IPS DF 6.9 (cell line): ENCODE measurements at regions not wholly inside any gene's neighbourhood (a gene's known extent, or its start where the extent isn't known, plus 50 kb on each side); places are given as distances from the start of the nearest gene placed in this dataset.
"Not testable (repeated sequence)": the region's sequence is repeated elsewhere in the genome, so short reads cannot be mapped to it uniquely, and the experiment has no call there.

Experiments
- DNase-seq: peaks from one replicate; pipeline ENCODE4 v3.0.0-alpha.2; 2013; ENCODE audit warnings: low read depth, low spot score
- H3K27ac ChIP-seq: one replicate; pipeline ENCODE4 v1.5.1; 2013; ENCODE audit warnings: low read length, control low read depth
- H3K27me3 ChIP-seq: 2 replicates; pipeline ENCODE4 v1.6.1; 2013; ENCODE audit warnings: mild to moderate bottlenecking, low read length; ENCODE audit not compliant: control insufficient read depth, insufficient read depth
- H3K36me3 ChIP-seq: 2 replicates; pipeline ENCODE4 v1.6.1; 2013; ENCODE audit warnings: low read length; ENCODE audit not compliant: control insufficient read depth, insufficient read depth
- H3K4me1 ChIP-seq: 2 replicates; pipeline ENCODE4 v1.6.1; 2013; ENCODE audit warnings: low read length; ENCODE audit not compliant: control insufficient read depth, insufficient read depth
- H3K4me3 ChIP-seq: 2 replicates; pipeline ENCODE4 v1.5.1; 2013; ENCODE audit warnings: mild to moderate bottlenecking, low read length
- H3K9me3 ChIP-seq: 2 replicates; pipeline ENCODE4 v1.6.1; 2013; ENCODE audit warnings: low read length, inconsistent platforms; ENCODE audit not compliant: control insufficient read depth, insufficient read depth
- WGBS: extraction: QIAGEN DNeasy Blood & Tissue Kit; methylation state at CpG from one replicate; pipeline ENCODE4 v1.1.7; 2013; ENCODE audit warnings: mixed read lengths, missing lambda C conversion rate; ENCODE audit not compliant: insufficient read length, insufficient coverage; 5-methylcytosine and 5-hydroxymethylcytosine counted together

- Histone ChIP-seq H3K9me3 (no peaks in the 10 kb centered on the region), H3K27me3 (no peaks in the 10 kb centered on the region), H3K27ac (no peak overlapping the region), H3K4me1 (no peaks in the 10 kb centered on the region), H3K4me3 (no peak overlapping the region), H3K36me3 (no peaks in the 10 kb centered on the region)
- DNase-seq, result no peak
Measured at GRCh38 chr13:79191501-79191900, 214.6 kb downstream of the RBM26 start.

GRCh38 chr13:79190932-79191331 is 215.1 kb downstream of the RBM26 start:
- Histone ChIP-seq H3K27me3 (no peaks in the 10 kb centered on the region), H3K9me3 (no peaks in the 10 kb centered on the region), H3K4me1 (no peaks in the 10 kb centered on the region), H3K36me3 (no peaks in the 10 kb centered on the region), H3K27ac (no peak overlapping the region), H3K4me3 (no peak overlapping the region)
- DNase-seq, result no peak
- WGBS, result no CpG with 5 or more reads among the region's 2 CpGs

DNA sequence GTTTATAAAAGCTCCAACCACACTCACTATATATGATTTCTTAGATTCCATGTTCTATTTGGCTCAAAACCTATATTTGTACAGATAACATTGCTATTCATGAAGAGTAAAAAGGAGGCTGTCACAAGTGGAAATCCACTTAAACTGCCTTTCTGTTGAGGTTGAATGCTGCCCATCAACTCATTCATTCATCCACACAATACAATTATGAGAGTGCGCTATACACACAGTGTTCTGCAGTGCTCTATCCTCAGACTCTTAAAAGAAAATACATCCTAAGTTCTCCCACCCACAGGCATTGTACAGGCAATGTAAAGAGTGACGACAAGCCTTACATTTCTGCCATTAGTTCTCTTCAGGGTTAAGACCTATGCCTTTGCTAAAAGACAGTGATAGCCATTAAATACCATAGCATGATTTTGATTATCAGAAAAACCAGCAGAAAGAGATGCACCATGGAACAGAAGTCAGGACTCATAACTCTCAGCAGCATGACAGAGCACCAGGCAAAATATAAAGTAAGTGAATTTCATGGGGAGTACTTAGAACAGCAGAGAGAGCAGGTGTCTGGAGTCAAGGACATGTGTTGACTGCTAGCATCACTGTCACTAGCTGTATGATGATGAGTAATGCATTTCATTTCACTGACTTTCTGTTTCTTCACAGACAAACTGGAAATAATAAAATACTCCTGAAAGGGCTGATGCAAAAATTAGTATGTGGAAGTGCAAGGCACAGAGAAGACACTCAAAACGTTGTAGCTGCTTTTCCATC is 218.0 kb downstream of the RBM26 start:
- no CpG with 5 or more reads among the region's 3 CpGs for WGBS
- Histone ChIP-seq H3K36me3 (no peaks in the 10 kb centered on the region), H3K9me3 (no peaks in the 10 kb centered on the region), H3K4me3 (no peak overlapping the region), H3K27ac (no peak overlapping the region), H3K4me1 (no peaks in the 10 kb centered on the region), H3K27me3 (no peaks in the 10 kb centered on the region)
- no peak for DNase-seq

DNA sequence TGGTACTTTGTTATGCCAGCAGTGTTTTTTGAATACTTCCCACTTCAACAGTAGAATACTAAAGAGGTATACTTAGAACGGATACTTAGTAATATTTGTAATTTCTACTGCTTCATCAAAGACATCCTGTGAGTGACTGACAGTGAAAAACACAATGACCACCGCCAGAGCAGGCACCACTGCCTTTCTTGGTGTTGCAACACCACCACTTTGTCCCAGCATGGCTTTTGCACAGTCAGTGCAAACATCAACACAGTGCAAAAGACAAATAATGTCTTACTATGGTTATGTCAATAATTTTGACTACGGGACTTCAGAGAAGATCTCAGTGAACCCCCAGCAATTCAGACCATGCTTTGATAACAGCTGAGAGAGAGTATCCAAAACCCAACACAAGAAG is 220.5 kb downstream of the RBM26 start:
- H3K27ac ChIP-seq, result no peak overlapping the region
- DNase-seq, result no peak
- H3K36me3 ChIP-seq, result no peaks in the 10 kb centered on the region
- H3K4me3 ChIP-seq, result no peak overlapping the region
- no peaks in the 10 kb centered on the region for H3K4me1 ChIP-seq
- no peaks in the 10 kb centered on the region for H3K9me3 ChIP-seq
- no peaks in the 10 kb centered on the region for H3K27me3 ChIP-seq
- WGBS, result no CpG with 5 or more reads among the region's 3 CpGs

DNA sequence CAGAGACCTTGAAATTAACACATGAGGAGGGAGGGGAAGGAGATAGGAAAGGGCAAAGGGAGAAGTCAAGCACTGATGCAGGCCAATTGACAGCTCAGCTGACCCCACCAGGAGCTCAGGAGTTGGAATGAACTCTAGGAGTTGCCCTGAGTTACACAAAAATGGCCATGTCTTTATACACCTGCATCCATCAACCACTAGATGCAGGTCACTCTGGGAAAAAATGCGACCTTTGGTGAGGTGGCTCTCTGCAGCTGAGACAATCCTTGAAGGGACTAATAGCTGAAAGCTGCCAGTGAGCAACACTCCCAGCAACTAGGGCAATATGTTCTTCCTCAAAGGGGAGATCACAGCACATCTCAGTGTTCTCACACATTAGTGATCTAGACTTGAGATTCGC is 222.8 kb downstream of the RBM26 start:
- Histone ChIP-seq H3K4me1 (no peaks in the 10 kb centered on the region), H3K27me3 (no peaks in the 10 kb centered on the region), H3K4me3 (no peak overlapping the region), H3K36me3 (no peaks in the 10 kb centered on the region), H3K9me3 (no peaks in the 10 kb centered on the region), H3K27ac (no peak overlapping the region)
- no peak for DNase-seq
- no CpG with 5 or more reads among the region's 2 CpGs for WGBS

DNA sequence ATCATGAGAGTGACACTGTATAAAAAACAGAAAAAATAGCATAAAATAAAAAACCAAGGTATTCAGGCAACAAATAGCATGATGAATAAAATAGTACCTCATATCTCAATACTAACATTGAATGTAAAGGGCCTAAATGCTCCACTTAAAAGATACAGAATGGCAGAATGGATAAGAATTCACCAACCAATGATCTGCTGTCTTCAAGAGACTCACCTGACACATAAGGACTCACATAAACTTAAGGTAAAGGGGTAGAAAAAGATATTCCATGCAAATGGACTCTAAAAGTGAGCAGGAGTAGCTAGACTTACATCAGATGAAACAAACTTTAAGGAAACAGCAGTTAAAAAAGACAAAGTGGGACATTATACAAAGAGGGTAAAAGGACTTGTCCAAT is 232.4 kb downstream of the RBM26 start:
- not testable (repeated sequence) for H3K27ac ChIP-seq, H3K36me3 ChIP-seq, DNase-seq, H3K4me1 ChIP-seq, H3K9me3 ChIP-seq, H3K4me3 ChIP-seq, H3K27me3 ChIP-seq

DNA sequence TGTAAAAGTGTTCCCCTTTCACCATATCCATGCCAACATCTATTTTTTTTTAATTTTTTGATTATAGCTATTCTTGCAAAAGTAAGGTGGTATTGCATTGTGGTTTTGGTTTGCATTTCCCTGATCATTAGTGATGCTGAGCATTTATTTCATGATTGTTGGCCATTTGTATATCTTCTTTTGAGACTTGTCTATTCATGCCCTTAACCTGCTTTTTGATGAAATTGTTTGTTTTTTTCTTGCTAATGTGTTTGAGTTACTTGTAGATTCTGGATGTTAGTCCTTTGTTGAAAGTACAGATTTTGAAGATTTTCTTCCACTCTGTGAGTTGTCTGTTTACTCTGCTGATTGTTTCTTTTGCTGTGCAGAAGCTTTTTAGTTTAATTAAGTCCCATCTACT is 233.1 kb downstream of the RBM26 start:
- not testable (repeated sequence) for H3K36me3 ChIP-seq, H3K27ac ChIP-seq, H3K4me1 ChIP-seq, H3K9me3 ChIP-seq, H3K4me3 ChIP-seq, DNase-seq, H3K27me3 ChIP-seq

GRCh38 chr13:79171141-79172061 is 234.7 kb downstream of the RBM26 start:
- DNase-seq, result no peak

GRCh38 chr13:79160818-79161217 is 245.2 kb downstream of the RBM26 start:
- no peaks in the 10 kb centered on the region for H3K9me3 ChIP-seq
- no peaks in the 10 kb centered on the region for H3K36me3 ChIP-seq
- H3K27ac ChIP-seq, result no peak overlapping the region
- no peaks in the 10 kb centered on the region for H3K4me1 ChIP-seq
- H3K27me3 ChIP-seq, result no peaks in the 10 kb centered on the region
- DNase-seq, result no peak
- no peak overlapping the region for H3K4me3 ChIP-seq

More at GRCh38 chr13:79171141-79172061, 234.7 kb downstream of the RBM26 start:
- no peaks in the 10 kb centered on the region for H3K4me1 ChIP-seq
- no peak overlapping the region for H3K27ac ChIP-seq
- H3K4me3 ChIP-seq, result no peak overlapping the region
- no peaks in the 10 kb centered on the region for H3K36me3 ChIP-seq
- no CpG with 5 or more reads among the region's 6 CpGs for WGBS
- no peaks in the 10 kb centered on the region for H3K27me3 ChIP-seq
- no peaks in the 10 kb centered on the region for H3K9me3 ChIP-seq

GRCh38 chr13:79155883-79156282 is 250.2 kb downstream of the RBM26 start:
- no peaks in the 10 kb centered on the region for H3K9me3 ChIP-seq
- WGBS, result no CpG with 5 or more reads among the region's 2 CpGs
- no peaks in the 10 kb centered on the region for H3K27me3 ChIP-seq
- H3K36me3 ChIP-seq, result no peaks in the 10 kb centered on the region
- no peak overlapping the region for H3K27ac ChIP-seq
- H3K4me3 ChIP-seq, result no peak overlapping the region
- no peaks in the 10 kb centered on the region for H3K4me1 ChIP-seq
- DNase-seq, result no peak

DNA sequence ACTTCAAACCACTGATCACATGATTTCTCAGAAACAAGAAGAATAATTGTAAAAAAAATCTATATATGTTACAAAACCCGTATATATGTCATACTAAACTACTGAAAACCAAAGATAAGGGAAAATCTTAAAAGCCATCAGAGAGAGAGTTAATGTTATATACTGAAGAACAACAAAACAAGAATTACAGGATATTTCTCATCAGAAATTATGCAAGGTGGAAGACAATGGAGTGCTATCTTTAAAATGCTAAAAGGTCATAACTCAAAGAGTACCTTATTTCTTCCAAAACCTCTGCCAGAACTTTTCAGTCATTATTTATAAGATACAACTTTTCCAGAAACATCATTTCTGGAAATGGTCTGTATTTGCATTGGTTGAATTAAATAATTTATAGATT is 256.8 kb downstream of the RBM26 start:
- no peaks in the 10 kb centered on the region for H3K9me3 ChIP-seq
- H3K36me3 ChIP-seq, result no peaks in the 10 kb centered on the region
- no CpG with 5 or more reads among the region's 1 CpG for WGBS
- DNase-seq, result no peak
- H3K27me3 ChIP-seq, result no peaks in the 10 kb centered on the region
- H3K4me3 ChIP-seq, result no peak overlapping the region
- no peaks in the 10 kb centered on the region for H3K4me1 ChIP-seq
- no peak overlapping the region for H3K27ac ChIP-seq
